ENCODE measurements at regions not wholly inside any gene's neighbourhood (a gene's known extent, or its start where the extent isn't known, plus 50 kb on each side); places are given as distances from the start of the nearest gene placed in this dataset.

DNA sequence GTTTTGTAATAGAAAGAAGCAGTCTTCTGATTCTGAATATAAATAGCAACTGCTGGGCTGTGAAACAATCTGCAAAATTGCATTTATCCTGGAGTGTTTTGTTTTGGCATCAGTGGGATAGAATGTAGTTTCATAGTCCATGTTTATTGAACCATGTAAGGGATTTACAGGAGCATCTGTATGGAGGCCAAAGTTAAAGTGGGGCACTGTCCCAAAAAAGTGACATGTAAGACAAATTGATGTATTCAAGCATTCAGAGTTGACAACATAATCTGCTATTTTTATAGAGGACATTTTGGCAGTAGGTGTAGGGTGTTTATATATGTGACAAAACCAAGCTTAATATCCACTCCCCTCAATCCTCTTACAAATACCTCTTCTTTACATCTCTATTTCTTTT is 200.5 kb upstream of the ANK2 start:
- ATAC-seq (no peak), DNase-seq (no peak)
- H3K4me3 ChIP-seq, result no peak overlapping the region
- intact Hi-C loops (cut with DNase I), result no loop called here
- H3K4me1 ChIP-seq, result no peaks in the 10 kb centered on the region
- no peaks in the 10 kb centered on the region for H3K36me3 ChIP-seq
- no peak overlapping the region for H3K27ac ChIP-seq
- no peak for TF ChIP-seq CTCF (IDR thresholded peaks at IDR 0.05)
- no peaks in the 10 kb centered on the region for H3K27me3 ChIP-seq
- no peaks in the 10 kb centered on the region for H3K9me3 ChIP-seq

DNA sequence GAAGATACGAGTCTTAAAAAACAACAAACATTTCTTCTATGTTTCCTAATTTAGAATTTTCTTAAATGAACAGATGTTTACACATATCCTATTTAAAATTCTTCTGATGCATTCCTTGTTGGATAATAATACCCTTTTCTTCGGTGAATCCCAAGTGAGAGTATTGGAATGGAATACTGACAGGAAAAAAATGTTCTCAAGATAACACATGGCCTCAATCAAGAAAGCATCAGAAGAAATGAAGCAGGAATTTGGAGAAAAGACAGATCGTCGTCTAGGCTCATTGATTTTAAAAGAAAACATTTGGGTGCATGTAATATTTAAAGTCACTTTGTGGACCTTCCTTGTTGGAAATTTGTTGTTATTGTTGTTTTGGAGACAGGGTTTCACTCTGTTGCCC is 196.9 kb upstream of the ANK2 start:
- intact Hi-C loops (cut with DNase I), result no loop called here
- H3K27ac ChIP-seq, result no peak overlapping the region
- no peak overlapping the region for H3K4me3 ChIP-seq
- H3K4me1 ChIP-seq, result no peaks in the 10 kb centered on the region
- no peak for DNase-seq
- TF ChIP-seq CTCF (IDR thresholded peaks at IDR 0.05), result no peak
- H3K36me3 ChIP-seq, result no peaks in the 10 kb centered on the region
- no peaks in the 10 kb centered on the region for H3K27me3 ChIP-seq
- H3K9me3 ChIP-seq, result no peaks in the 10 kb centered on the region
- no peak for ATAC-seq

- Histone ChIP-seq H3K4me1 (no peaks in the 10 kb centered on the region), H3K27ac (no peak overlapping the region), H3K9me3 (no peaks in the 10 kb centered on the region), H3K36me3 (no peaks in the 10 kb centered on the region), H3K4me3 (no peak overlapping the region), H3K27me3 (no peaks in the 10 kb centered on the region)
- no peak for DNase-seq
- ATAC-seq, result no peak
- intact Hi-C loops (cut with DNase I), result no loop called here
- peak; percentile 20 for TF ChIP-seq CTCF (IDR thresholded peaks at IDR 0.05)
Observed at GRCh38 chr4:112853662-112854256, 195.7 kb upstream of the ANK2 start.

- intact Hi-C loops (cut with DNase I), result no loop called here
- DNase-seq (no peak), ATAC-seq (no peak)
- Histone ChIP-seq H3K9me3 (no peaks in the 10 kb centered on the region), H3K27ac (no peak overlapping the region), H3K27me3 (no peaks in the 10 kb centered on the region), H3K4me3 (no peak overlapping the region), H3K36me3 (no peaks in the 10 kb centered on the region), H3K4me1 (no peaks in the 10 kb centered on the region)
- TF ChIP-seq CTCF (IDR thresholded peaks at IDR 0.05), result no peak
Observed at GRCh38 chr4:112854420-112854819, 195.0 kb upstream of the ANK2 start.

- Histone ChIP-seq H3K36me3 (no peaks in the 10 kb centered on the region), H3K27me3 (no peaks in the 10 kb centered on the region), H3K4me3 (no peak overlapping the region), H3K4me1 (no peaks in the 10 kb centered on the region), H3K27ac (no peak overlapping the region), H3K9me3 (no peaks in the 10 kb centered on the region)
- ATAC-seq (no peak), DNase-seq (no peak)
- TF ChIP-seq CTCF (IDR thresholded peaks at IDR 0.05), result no peak
- intact Hi-C loops (cut with DNase I), result no loop called here
Observed at GRCh38 chr4:112855058-112855457, 194.4 kb upstream of the ANK2 start.

DNA sequence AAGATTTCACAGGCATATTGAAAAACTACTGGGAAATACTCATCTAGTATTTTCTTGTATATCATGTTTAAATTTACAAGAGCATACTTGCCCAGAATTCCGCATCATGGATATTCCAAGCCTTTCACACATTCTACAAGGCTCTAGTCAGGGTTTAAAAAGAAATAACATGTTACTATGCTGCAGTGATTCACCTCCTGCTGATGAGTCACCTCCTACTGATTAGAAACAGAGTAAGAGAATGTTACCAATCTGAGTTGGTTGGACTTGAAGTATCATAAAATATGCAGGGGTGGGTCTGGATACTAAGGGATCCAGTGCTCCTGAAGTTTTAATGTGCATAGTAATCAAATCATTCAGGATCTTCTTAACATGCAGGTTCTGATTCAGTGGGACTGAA is 192.0 kb upstream of the ANK2 start:
- no peak overlapping the region for H3K4me3 ChIP-seq
- no peaks in the 10 kb centered on the region for H3K27me3 ChIP-seq
- no peaks in the 10 kb centered on the region for H3K36me3 ChIP-seq
- ATAC-seq, result no peak
- intact Hi-C loops (cut with DNase I), result no loop called here
- TF ChIP-seq CTCF (IDR thresholded peaks at IDR 0.05), result no peak
- no peaks in the 10 kb centered on the region for H3K9me3 ChIP-seq
- no peaks in the 10 kb centered on the region for H3K4me1 ChIP-seq
- H3K27ac ChIP-seq, result no peak overlapping the region
- DNase-seq, result no peak

All from upper lobe of right lung (tissue), 1 donor.